NT2/D1 (cell line): ENCODE measurements at regions not wholly inside any gene's neighbourhood (a gene's known extent, or its start where the extent isn't known, plus 50 kb on each side); places are given as distances from the start of the nearest gene placed in this dataset.
"Not testable (repeated sequence)": the region's sequence is repeated elsewhere in the genome, so short reads cannot be mapped to it uniquely, and the experiment has no call there.

Experiments used
- DNase-seq: peaks from one replicate; pipeline ENCODE4 v3.0.0-alpha.2; 2011; ENCODE audit warnings: low read depth, low spot score
- H3K27me3 ChIP-seq: 2 replicates; pipeline ENCODE4 v1.6.0; 2011; ENCODE audit warnings: mild to moderate bottlenecking; ENCODE audit not compliant: insufficient read length, insufficient read depth
- H3K36me3 ChIP-seq: 2 replicates; pipeline ENCODE4 v1.6.1; 2011; ENCODE audit warnings: mild to moderate bottlenecking, low read length, mixed read lengths; ENCODE audit not compliant: insufficient read depth, insufficient read length
- H3K4me1 ChIP-seq: 2 replicates; pipeline ENCODE4 v1.5.1; 2011; ENCODE audit not compliant: insufficient read depth, insufficient read length
- H3K4me3 ChIP-seq: 2 replicates; pipeline ENCODE4 v1.5.1; 2011; ENCODE audit warnings: low read depth; ENCODE audit not compliant: insufficient read length
- H3K9ac ChIP-seq: 2 replicates; pipeline ENCODE4 v1.6.0; 2011; ENCODE audit warnings: low read depth; ENCODE audit not compliant: insufficient read length
- H3K9me3 ChIP-seq: 2 replicates; pipeline ENCODE4 v1.5.1; 2011; ENCODE audit warnings: mild to moderate bottlenecking, low read length; ENCODE audit not compliant: insufficient read depth
- SUZ12 ChIP-seq: IDR thresholded peaks from 2 replicates; pipeline ENCODE4 v1.6.1; 2011; ENCODE audit not compliant: insufficient read length, insufficient read depth; ENCODE audit errors: extremely low read depth
- YY1 ChIP-seq: IDR thresholded peaks from 2 replicates; pipeline ENCODE4 v1.6.1; 2011; ENCODE audit not compliant: insufficient read length, insufficient read depth
- ZNF274 ChIP-seq: IDR thresholded peaks from 2 replicates; pipeline ENCODE4 v1.6.1; 2011; ENCODE audit warnings: mild to moderate bottlenecking, low read depth, low read length

DNA sequence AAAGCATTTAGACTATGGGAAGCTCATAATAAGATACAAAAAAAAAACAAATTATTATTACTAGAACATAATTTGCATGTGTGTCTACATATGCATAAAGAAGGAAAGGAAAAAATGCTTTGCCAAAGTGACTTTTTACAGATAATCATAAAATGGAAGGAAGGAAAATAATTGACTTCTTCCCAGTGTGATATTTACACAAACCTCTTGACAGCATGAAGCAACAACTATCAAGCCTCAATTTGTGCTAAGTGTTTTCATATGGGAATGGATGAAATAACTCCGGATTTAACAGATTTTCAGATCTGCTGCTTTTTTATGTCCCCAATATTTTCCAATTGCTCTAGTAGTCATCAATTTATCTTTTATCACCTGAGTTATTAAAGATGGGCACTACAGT is 275.9 kb upstream of the REG3G start:
- TF ChIP-seq ZNF274: no peak
- TF ChIP-seq YY1: no peak
- no peak for TF ChIP-seq SUZ12
- H3K36me3 ChIP-seq: no peaks in the 10 kb centered on the region
- no peaks in the 10 kb centered on the region for H3K27me3 ChIP-seq
- H3K9ac ChIP-seq: no peak overlapping the region
- no peaks in the 10 kb centered on the region for H3K4me1 ChIP-seq
- H3K4me3 ChIP-seq: no peak overlapping the region
- DNase-seq: no peak
- H3K9me3 ChIP-seq: no peaks in the 10 kb centered on the region

DNA sequence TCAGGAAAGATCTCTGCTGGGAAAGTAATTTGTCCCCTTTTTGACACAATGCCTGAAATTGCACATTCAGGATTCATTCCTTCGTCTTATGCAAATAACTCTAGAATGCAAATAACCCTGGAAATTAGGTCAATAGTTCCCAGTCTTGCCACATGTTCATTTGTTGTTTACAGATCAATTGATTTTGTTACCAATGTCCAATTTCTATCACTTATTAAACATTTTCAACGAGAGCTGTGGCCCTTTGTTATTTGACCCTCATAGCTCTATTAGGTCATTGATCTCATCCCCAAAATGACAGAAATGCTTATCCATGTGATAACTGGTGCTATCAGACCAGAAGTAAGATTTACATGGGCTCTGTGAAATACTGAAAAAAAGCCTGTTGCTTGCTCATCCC is 275.3 kb upstream of the REG3G start:
- Histone ChIP-seq H3K4me3 (no peak overlapping the region), H3K27me3 (no peaks in the 10 kb centered on the region), H3K9ac (no peak overlapping the region), H3K9me3 (no peaks in the 10 kb centered on the region), H3K36me3 (no peaks in the 10 kb centered on the region), H3K4me1 (no peaks in the 10 kb centered on the region)
- TF ChIP-seq SUZ12: no peak
- no peak for TF ChIP-seq ZNF274
- TF ChIP-seq YY1: no peak
- no peak for DNase-seq

DNA sequence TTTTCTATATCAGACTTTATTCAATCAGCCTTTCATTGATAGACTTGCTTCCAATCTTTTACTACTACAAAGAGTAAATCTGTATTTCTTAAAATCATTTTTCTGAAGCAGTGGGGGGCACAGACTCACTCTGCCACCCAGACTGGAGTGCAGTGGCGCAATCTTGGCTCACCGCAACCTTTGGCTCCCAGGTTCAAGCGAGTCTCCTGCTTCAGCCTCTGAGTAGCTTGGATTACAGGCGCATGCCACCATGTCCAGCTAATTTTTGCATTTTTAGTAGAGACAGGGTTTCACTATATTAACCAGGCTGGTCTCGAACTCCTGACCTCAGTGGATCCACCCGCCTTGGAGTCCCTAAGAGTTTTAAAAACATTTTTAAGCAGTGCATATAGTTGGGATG is 270.6 kb upstream of the REG3G start:
- DNase-seq: no peak
- TF ChIP-seq SUZ12 (no peak), ZNF274 (no peak), YY1 (no peak)
- no peak overlapping the region for H3K4me3 ChIP-seq

DNA sequence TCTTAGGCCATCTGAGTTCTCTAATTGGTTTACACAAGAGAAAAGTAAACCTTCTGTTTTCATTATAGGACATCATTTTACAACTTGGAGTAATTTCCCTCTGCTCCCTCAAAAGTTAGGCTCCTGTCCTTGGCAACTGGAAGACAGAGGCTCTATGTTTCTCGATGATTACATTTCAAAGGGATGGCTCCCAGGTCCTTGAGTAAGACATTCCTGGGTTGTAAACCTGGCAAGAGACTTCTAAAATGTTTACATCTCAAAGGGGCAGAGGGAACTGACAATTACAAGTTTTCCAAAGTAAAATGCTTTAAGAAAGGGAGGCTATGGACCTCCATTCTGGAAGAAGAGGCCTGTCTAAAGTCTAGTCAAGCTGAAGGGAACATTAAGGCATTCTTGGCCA is 268.3 kb upstream of the REG3G start:
- no peak overlapping the region for H3K4me3 ChIP-seq
- peaks cover 25% of the 10 kb centered on the region; the same call in 1 of the 2 replicates for H3K9me3 ChIP-seq
- TF ChIP-seq SUZ12 (no peak), YY1 (no peak), ZNF274 (no peak)
- peak; percentile 70 for DNase-seq
- no peaks in the 10 kb centered on the region for H3K27me3 ChIP-seq
- H3K4me1 ChIP-seq: no peaks in the 10 kb centered on the region
- no peaks in the 10 kb centered on the region for H3K36me3 ChIP-seq
- no peak overlapping the region for H3K9ac ChIP-seq

More for the DNA sequence above, 270.6 kb upstream of the REG3G start:
- H3K9me3 ChIP-seq: peaks cover 16% of the 10 kb centered on the region; the same call in 1 of the 2 replicates
- no peaks in the 10 kb centered on the region for H3K27me3 ChIP-seq
- H3K4me1 ChIP-seq: no peaks in the 10 kb centered on the region
- H3K36me3 ChIP-seq: no peaks in the 10 kb centered on the region
- H3K9ac ChIP-seq: no peak overlapping the region

DNA sequence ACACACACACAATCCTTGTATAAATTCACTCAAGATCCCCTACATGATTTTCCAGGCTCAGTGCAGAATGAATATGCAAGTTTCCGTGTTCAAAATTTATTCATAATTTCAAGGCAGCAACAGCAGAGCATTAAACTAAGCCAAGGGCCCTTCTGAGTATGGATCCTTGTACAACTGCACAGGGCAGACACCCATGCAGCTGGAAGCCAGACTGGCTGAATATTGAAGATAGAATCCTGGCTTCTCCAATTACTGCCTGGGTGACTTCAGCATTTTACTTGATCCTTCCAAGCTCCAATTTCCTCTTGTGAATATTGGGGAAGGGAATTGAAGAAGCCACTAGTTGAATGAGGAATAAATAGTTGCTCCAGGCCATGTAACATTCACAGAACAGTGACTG is 267.9 kb upstream of the REG3G start:
- Histone ChIP-seq H3K4me3 (no peak overlapping the region), H3K4me1 (no peaks in the 10 kb centered on the region), H3K27me3 (no peaks in the 10 kb centered on the region), H3K36me3 (no peaks in the 10 kb centered on the region), H3K9me3 (peaks cover 29% of the 10 kb centered on the region; the same call in 1 of the 2 replicates), H3K9ac (no peak overlapping the region)
- no peak for DNase-seq
- TF ChIP-seq YY1: no peak
- TF ChIP-seq ZNF274: no peak
- no peak for TF ChIP-seq SUZ12

DNA sequence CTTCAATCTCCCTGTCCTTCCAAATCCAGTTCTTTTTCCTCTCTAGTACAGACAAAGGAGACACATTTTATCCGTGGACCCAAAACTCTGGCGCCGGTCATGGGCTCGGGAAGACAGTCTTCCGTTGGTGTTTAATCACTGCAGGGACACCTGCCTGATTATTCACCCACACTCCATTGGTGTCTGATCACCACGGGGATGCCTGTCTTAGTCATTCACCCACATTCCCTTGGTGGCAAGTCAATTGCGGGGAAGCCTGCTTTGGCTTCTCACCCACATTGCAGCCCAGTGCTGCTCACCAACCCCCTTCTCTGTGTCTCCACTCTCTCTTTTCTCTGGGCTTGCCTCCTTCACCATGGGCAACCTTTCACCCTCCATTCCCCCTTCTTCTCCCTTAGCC is 266.7 kb upstream of the REG3G start:
- peaks cover 30% of the 10 kb centered on the region; the same call in 1 of the 2 replicates for H3K9me3 ChIP-seq
- not testable (repeated sequence) for H3K4me1 ChIP-seq, H3K36me3 ChIP-seq, H3K9ac ChIP-seq, DNase-seq, H3K27me3 ChIP-seq, H3K4me3 ChIP-seq

DNA sequence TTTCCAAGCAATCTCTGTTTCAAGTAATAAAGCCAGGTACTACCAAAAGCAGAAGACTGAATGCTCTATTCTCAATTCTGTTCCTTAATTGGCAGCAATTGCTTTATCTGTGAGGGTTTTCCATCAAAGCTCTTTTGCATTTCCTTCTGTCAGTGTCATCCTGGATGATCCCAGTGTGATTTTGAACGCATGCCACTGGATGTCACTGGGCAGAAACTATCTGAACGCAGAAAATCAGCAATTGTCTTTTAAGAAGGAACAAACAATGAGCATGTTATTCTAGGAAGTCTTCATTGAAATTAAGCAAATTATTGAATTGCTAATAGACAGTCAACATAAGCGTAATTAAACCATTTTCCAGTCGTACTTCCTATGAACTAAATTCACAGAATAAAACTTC is 259.0 kb upstream of the REG3G start:
- DNase-seq: no peak
- H3K36me3 ChIP-seq: no peaks in the 10 kb centered on the region
- no peaks in the 10 kb centered on the region for H3K27me3 ChIP-seq
- no peaks in the 10 kb centered on the region for H3K4me1 ChIP-seq
- peaks cover 10% of the 10 kb centered on the region; the same call in 1 of the 2 replicates for H3K9me3 ChIP-seq
- TF ChIP-seq ZNF274: no peak
- no peak for TF ChIP-seq YY1
- TF ChIP-seq SUZ12: no peak
- H3K9ac ChIP-seq: no peak overlapping the region
- no peak overlapping the region for H3K4me3 ChIP-seq

DNA sequence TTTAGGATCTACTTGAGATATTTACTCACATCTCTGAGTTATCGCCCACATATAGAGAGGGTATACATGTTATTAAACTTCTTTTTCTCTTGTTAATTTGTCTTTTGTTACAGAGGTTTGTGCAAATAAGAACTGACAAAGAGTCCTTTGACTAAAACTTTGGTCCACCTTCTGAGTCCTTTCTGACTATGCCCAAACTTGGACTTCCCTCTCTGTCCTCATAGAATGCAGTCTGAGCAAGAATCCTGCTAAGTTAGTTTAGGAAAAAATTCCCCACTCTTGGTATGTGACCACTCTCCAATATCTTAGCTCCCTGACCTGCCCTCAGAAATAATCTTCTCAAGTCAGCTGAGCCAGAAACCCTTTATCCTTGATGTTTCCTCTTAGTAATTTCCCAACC is 257.5 kb upstream of the REG3G start:
- TF ChIP-seq YY1 (no peak), ZNF274 (no peak), SUZ12 (no peak)
- Histone ChIP-seq H3K9me3 (no peaks in the 10 kb centered on the region), H3K4me3 (no peak overlapping the region), H3K4me1 (no peaks in the 10 kb centered on the region), H3K36me3 (no peaks in the 10 kb centered on the region), H3K9ac (no peak overlapping the region), H3K27me3 (no peaks in the 10 kb centered on the region)
- DNase-seq: no peak
